ENCODE measurements at regions not wholly inside any gene's neighbourhood (a gene's known extent, or its start where the extent isn't known, plus 50 kb on each side); places are given as distances from the start of the nearest gene placed in this dataset.

DNA sequence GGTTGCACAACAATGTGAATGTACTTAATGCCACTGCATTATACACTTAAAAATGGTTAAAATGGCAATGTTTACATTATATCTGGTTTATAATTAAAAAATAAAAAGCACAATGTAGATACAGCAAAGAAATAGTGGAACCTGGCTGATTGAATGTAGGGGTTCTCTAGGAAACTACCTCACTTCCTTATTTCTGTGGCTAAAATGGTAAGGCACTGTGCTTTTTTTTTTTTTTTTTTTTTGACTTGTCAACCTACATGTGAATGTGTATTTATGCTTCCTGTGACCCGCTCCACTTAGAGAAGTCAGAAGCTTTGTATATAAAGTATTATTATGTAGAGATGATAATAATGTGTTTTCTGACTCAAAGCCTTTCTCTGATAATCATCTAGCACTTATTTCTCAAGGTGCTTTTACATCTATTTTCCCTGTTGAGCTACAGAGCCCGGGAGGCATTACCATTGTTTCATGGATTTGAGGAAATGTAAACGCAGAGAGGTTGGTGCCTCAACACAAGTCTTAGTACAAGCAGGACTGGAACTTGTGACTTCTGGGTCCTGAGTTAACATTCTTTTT is 55.0 kb downstream of the SOX4 start:
- Mint-ChIP-seq H3K27ac (no peak overlapping the region), H3K4me1 (ENCODE audit: low read depth) (no peaks in the 10 kb centered on the region), H3K27me3 (ENCODE audit: low read depth) (no peaks in the 10 kb centered on the region), H3K4me3 (no peak overlapping the region), H3K9me3 (peaks cover 4 to 5% of the 10 kb centered on the region in 2 donors), H3K36me3 (ENCODE audit: insufficient read depth in 2 of 2) (peaks cover 0 to 2% of the 10 kb centered on the region in 2 donors)
- no peak for DNase-seq
- ATAC-seq (replicated peaks in 1 of 2), result no peak

DNA sequence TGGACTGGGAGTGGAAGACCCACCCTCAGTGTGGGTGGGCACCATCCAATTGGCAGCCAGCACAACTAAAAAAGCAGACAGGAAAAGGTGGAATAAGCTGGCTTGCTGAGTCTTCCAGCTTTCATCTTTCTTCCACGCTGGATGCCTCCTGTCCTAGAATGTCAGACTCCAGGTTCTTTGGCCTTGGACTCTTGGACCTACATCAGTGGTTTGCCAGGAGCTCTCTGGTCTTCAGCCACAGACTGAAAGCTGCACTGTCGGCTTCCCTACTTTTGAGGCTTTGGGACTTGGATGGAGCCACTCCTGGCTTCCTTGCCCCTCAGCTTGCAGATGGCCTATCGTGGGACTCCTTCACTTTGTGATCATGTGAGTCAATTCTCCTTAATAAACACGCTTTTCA is 59.8 kb downstream of the SOX4 start:
- no peak for ATAC-seq (replicated peaks in 1 of 2)
- no peaks in the 10 kb centered on the region for H3K4me1 Mint-ChIP-seq (ENCODE audit: low read depth)
- H3K9me3 Mint-ChIP-seq, result peaks cover 4 to 5% of the 10 kb centered on the region in 2 donors
- H3K27ac Mint-ChIP-seq, result no peak overlapping the region
- peaks cover 0 to 2% of the 10 kb centered on the region in 2 donors for H3K36me3 Mint-ChIP-seq (ENCODE audit: insufficient read depth in 2 of 2)
- H3K27me3 Mint-ChIP-seq (ENCODE audit: low read depth), result peaks cover 6% of the 10 kb centered on the region
- no peak for DNase-seq
- no peak overlapping the region for H3K4me3 Mint-ChIP-seq

DNA sequence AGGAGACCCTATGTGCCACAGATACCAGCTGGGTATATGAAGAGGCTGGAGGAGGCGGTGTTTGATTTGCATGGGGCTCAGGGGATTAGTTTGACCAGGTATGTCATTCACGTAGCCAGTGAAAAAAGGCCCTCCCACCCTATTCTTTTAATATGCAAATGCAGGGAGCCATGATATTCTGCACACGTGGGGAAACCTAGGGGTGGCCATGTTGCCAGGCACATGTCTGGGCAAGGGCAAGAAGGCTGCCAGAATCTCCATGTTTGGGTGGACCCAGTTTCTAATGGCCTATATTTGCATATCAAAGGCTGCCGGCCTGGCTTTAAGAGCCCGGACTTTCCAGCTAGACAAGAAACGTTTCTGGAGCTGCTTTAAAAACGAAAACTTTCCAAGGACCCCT is 60.4 kb downstream of the SOX4 start:
- Mint-ChIP-seq H3K4me1 (ENCODE audit: low read depth) (no peaks in the 10 kb centered on the region), H3K27me3 (ENCODE audit: low read depth) (peaks cover 6% of the 10 kb centered on the region), H3K4me3 (no peak overlapping the region), H3K27ac (no peak overlapping the region), H3K36me3 (ENCODE audit: insufficient read depth in 2 of 2) (peaks cover 0 to 2% of the 10 kb centered on the region in 2 donors), H3K9me3 (peaks cover 4 to 5% of the 10 kb centered on the region in 2 donors)
- no peak for ATAC-seq (replicated peaks in 1 of 2)
- no peak for DNase-seq

- ATAC-seq (replicated peaks in 1 of 2) (no peak), DNase-seq (no peak)
- Mint-ChIP-seq H3K9me3 (peaks cover 4 to 5% of the 10 kb centered on the region in 2 donors), H3K36me3 (ENCODE audit: insufficient read depth in 2 of 2) (peaks cover 0 to 2% of the 10 kb centered on the region in 2 donors), H3K27me3 (ENCODE audit: low read depth) (peaks cover 6% of the 10 kb centered on the region), H3K4me1 (ENCODE audit: low read depth) (no peaks in the 10 kb centered on the region), H3K27ac (no peak overlapping the region), H3K4me3 (no peak overlapping the region)
Observed at GRCh38 chr6:21654361-21654760, 60.8 kb downstream of the SOX4 start.

DNA sequence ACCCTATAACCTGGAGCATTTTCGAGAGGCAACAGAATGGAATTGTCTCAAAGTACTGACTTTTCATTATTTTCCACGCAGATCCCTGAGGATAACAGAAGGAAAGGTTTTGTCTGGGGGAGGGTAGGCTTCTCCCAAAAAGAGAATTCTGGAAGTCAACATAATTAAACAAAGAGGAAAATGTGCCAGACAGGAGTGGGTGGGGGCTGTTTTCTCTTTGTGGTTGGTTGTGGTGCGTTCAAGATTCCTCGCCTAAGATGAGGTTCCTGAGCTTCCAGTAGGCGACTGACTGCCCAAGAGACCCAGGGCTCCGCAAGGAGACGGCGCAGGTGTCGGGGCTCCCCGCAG is 70.4 kb downstream of the SOX4 start:
- Mint-ChIP-seq H3K4me3 (peak overlapping the region; percentile 15 to 39), H3K36me3 (ENCODE audit: insufficient read depth in 2 of 2) (peaks cover 2% of the 10 kb centered on the region in 2 donors), H3K4me1 (ENCODE audit: low read depth) (peaks cover 24% of the 10 kb centered on the region), H3K27me3 (ENCODE audit: low read depth) (peaks cover 70% of the 10 kb centered on the region), H3K27ac (peak overlapping the region; percentile 54), H3K9me3 (no peaks in the 10 kb centered on the region)
- ATAC-seq (replicated peaks in 1 of 2) (no peak), DNase-seq (no peak)

DNA sequence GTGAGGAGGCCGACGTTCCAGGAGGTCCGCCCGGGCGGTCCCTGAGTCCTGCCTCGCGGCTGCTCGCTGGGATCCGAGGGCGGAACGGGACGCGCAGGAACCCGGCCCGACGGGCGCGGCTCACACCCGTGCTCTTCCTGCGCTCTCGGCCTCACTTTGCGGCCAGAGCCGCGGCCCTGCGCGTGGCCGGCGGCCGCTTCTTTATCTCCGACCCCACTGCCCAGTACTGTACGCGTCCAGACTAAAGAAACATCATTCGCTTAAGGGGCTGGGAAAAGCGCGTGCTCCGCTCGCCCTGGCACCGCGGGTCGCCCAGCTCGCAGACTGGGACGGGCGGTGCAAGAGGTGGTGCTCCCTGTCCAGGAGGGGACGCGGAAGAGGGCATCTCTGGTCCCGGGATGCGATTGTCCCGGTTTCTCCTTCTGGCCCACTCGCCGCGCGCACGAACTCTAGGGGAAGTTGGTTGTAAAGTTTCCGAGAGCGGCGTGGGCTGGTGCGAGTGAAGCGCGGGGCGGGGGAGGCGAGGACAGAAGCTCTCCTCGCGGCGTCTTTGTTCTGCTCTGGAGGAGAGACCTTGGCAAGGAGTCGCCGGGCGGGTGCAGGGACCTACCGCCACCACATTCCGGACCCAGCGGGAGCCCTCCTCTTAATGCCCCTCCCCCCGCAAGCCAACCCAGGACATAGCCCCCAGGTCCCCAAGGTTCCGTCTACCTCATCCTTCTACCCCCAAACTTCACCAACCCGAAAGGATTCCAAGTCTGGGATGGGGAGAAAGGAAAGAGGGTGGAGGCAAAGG is 71.0 kb downstream of the SOX4 start:
- Mint-ChIP-seq H3K27ac (no peak overlapping the region), H3K27me3 (ENCODE audit: low read depth) (peaks cover 74% of the 10 kb centered on the region), H3K9me3 (no peaks in the 10 kb centered on the region), H3K4me1 (ENCODE audit: low read depth) (peaks cover 24% of the 10 kb centered on the region), H3K36me3 (ENCODE audit: insufficient read depth in 2 of 2) (peaks cover 2% of the 10 kb centered on the region in 2 donors), H3K4me3 (peak overlapping the region; percentile 70 to 81)
- peak; percentile 47 to 59 for ATAC-seq (replicated peaks in 1 of 2)
- DNase-seq, result peak; percentile 13 to 37

- H3K27me3 Mint-ChIP-seq (ENCODE audit: low read depth), result peaks cover 74% of the 10 kb centered on the region
- ATAC-seq (replicated peaks in 1 of 2), result no peak
- no peak overlapping the region for H3K27ac Mint-ChIP-seq
- H3K9me3 Mint-ChIP-seq, result no peaks in the 10 kb centered on the region
- peaks cover 2% of the 10 kb centered on the region in 2 donors for H3K36me3 Mint-ChIP-seq (ENCODE audit: insufficient read depth in 2 of 2)
- peak overlapping the region; percentile 70 to 81 for H3K4me3 Mint-ChIP-seq
- peaks cover 24% of the 10 kb centered on the region for H3K4me1 Mint-ChIP-seq (ENCODE audit: low read depth)
- DNase-seq, result no peak
Observed at GRCh38 chr6:21665110-21665391, 71.5 kb downstream of the SOX4 start.

GRCh38 chr6:21665392-21666200 is 72.0 kb downstream of the SOX4 start:
- DNase-seq (no peak), ATAC-seq (replicated peaks in 1 of 2) (peak in 1 of 2 donors; percentile 30)
- H3K4me1 Mint-ChIP-seq (ENCODE audit: low read depth), result peaks cover 24% of the 10 kb centered on the region
- peak overlapping the region; percentile 70 to 81 for H3K4me3 Mint-ChIP-seq
- H3K36me3 Mint-ChIP-seq (ENCODE audit: insufficient read depth in 2 of 2), result peaks cover 2% of the 10 kb centered on the region in 2 donors
- H3K27ac Mint-ChIP-seq, result no peak overlapping the region
- H3K9me3 Mint-ChIP-seq, result no peaks in the 10 kb centered on the region
- peaks cover 77% of the 10 kb centered on the region for H3K27me3 Mint-ChIP-seq (ENCODE audit: low read depth)

GRCh38 chr6:21666201-21666691 is 72.7 kb downstream of the SOX4 start:
- Mint-ChIP-seq H3K9me3 (no peaks in the 10 kb centered on the region), H3K36me3 (ENCODE audit: insufficient read depth in 2 of 2) (peaks cover 2% of the 10 kb centered on the region in 2 donors), H3K4me1 (ENCODE audit: low read depth) (peaks cover 24% of the 10 kb centered on the region), H3K4me3 (peak overlapping the region; percentile 70 to 81), H3K27me3 (ENCODE audit: low read depth) (peaks cover 81% of the 10 kb centered on the region), H3K27ac (no peak overlapping the region)
- DNase-seq (peak in 1 of 2 donors; percentile 12), ATAC-seq (replicated peaks in 1 of 2) (peak in 1 of 2 donors; percentile 32)

DNA sequence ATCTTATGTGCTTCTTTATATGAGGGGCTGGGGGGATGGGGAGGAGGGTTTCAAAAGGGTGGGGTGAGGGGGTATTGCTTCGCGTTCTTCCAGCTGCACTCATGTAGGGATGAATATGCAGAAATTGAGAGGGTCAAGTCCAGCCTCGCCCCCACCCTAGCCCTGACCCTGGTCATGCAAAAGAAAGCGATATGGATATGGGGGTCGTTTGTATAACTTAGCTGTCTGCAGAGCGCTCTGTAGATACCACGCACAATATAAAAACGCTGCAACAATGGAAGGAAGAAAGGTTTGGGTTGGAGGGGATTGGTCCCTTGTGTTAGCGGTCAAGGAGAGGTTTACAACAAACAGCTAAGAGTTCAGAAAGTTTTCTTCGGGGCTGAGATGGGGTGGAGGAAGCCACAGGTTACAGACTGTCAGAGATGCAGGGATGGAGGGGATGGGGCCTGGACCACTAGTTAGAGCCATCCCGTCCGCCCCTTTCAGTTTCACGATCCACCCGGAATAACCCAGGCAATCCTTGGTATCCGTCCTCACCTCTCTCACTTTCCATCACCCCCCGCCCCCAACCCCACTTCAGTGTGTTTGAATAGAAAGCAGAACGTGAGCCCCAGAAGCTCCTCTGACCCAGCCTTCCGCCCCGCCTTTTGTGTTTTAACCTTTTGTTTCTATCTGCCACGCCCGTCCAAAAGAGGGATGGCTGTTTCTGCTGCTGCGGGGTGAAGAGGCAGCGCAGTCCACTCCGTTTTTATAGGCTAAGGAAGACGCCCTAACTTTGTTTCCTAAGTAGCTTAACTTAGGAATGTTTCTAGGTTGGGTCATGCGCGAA is 73.5 kb downstream of the SOX4 start:
- peak; percentile 13 to 26 for ATAC-seq (replicated peaks in 1 of 2)
- DNase-seq, result peak in 1 of 2 donors; percentile 8
- no peak overlapping the region for H3K27ac Mint-ChIP-seq
- no peaks in the 10 kb centered on the region for H3K9me3 Mint-ChIP-seq
- H3K4me3 Mint-ChIP-seq, result peak overlapping the region; percentile 12 to 81
- H3K27me3 Mint-ChIP-seq (ENCODE audit: low read depth), result peaks cover 78% of the 10 kb centered on the region
- peaks cover 2% of the 10 kb centered on the region in 2 donors for H3K36me3 Mint-ChIP-seq (ENCODE audit: insufficient read depth in 2 of 2)
- H3K4me1 Mint-ChIP-seq (ENCODE audit: low read depth), result peaks cover 24% of the 10 kb centered on the region

DNA sequence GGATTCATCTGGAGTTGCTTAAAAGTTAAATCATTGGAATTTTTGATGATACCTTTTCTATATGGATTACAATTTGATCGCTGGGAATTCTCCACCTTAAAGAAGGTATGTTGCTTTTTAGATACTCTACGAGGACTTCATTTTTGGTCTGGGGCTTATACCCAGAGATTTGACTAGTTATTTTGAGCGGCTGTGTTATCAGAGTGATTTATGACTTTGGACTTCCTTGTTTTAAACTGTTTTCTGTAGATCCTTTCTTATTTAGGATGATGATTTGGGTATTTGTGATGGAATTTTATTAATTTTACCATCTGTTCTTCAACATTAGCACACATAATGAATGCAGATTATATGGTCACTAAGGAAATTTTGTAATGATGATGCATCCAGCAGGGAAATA is 75.2 kb downstream of the SOX4 start:
- Mint-ChIP-seq H3K9me3 (peaks cover 0 to 3% of the 10 kb centered on the region in 2 donors), H3K4me3 (no peak overlapping the region), H3K36me3 (ENCODE audit: insufficient read depth in 2 of 2) (peaks cover 2% of the 10 kb centered on the region in 2 donors), H3K27me3 (ENCODE audit: low read depth) (peaks cover 70% of the 10 kb centered on the region), H3K27ac (no peak overlapping the region), H3K4me1 (ENCODE audit: low read depth) (peaks cover 24% of the 10 kb centered on the region)
- DNase-seq (no peak), ATAC-seq (replicated peaks in 1 of 2) (no peak)

DNA sequence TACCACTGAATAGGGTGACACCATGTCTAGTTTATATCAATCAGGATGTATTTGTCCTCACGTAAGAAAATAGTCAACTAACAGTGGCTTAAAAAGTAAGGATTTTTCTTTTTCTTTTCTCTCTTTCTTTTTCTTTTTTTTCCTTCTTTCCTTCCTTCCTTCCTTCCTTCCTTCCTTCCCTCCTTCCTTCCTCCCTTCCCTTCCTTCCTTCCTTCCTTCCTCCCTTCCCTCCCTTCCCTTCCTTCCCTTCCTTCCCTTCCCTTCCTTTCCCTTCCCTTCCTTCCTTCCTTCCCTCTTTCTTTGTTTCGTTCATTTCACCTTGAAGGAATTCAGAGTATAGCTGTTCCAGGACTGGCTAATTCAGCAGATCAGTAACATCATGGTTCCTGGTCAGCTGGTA is 83.2 kb downstream of the SOX4 start:
- DNase-seq (no peak), ATAC-seq (replicated peaks in 1 of 2) (no peak)
- H3K4me3 Mint-ChIP-seq, result no peak overlapping the region
- no peaks in the 10 kb centered on the region for H3K36me3 Mint-ChIP-seq (ENCODE audit: insufficient read depth in 2 of 2)
- H3K27ac Mint-ChIP-seq, result no peak overlapping the region
- peaks cover 2 to 3% of the 10 kb centered on the region in 2 donors for H3K9me3 Mint-ChIP-seq
- no peaks in the 10 kb centered on the region for H3K4me1 Mint-ChIP-seq (ENCODE audit: low read depth)
- peaks cover 15% of the 10 kb centered on the region for H3K27me3 Mint-ChIP-seq (ENCODE audit: low read depth)
